IPS-18a (cell line): ENCODE measurements at regions not wholly inside any gene's neighbourhood (a gene's known extent, or its start where the extent isn't known, plus 50 kb on each side); places are given as distances from the start of the nearest gene placed in this dataset.

ENCODE experiments used
- H3K27ac ChIP-seq: one replicate; pipeline ENCODE4 v1.5.1; 2013; ENCODE audit warnings: low read length
- H3K27me3 ChIP-seq: one replicate; pipeline ENCODE4 v1.6.1; 2013; ENCODE audit warnings: mild to moderate bottlenecking, low read length; ENCODE audit not compliant: control insufficient read depth, insufficient read depth
- H3K36me3 ChIP-seq: one replicate; pipeline ENCODE4 v1.6.1; 2013; ENCODE audit warnings: low read depth, low read length; ENCODE audit not compliant: control insufficient read depth
- H3K4me1 ChIP-seq: one replicate; pipeline ENCODE4 v1.6.1; 2013; ENCODE audit warnings: low read depth, low read length; ENCODE audit not compliant: control insufficient read depth
- H3K4me3 ChIP-seq: one replicate; pipeline ENCODE4 v1.5.1; 2013; ENCODE audit warnings: low read length
- H3K9ac ChIP-seq: one replicate; pipeline ENCODE4 v1.6.1; 2013; ENCODE audit warnings: mild to moderate bottlenecking, low read length, moderate library complexity
- H3K9me3 ChIP-seq: one replicate; pipeline ENCODE4 v1.6.1; 2013; ENCODE audit warnings: low read depth, low read length; ENCODE audit not compliant: control insufficient read depth

DNA sequence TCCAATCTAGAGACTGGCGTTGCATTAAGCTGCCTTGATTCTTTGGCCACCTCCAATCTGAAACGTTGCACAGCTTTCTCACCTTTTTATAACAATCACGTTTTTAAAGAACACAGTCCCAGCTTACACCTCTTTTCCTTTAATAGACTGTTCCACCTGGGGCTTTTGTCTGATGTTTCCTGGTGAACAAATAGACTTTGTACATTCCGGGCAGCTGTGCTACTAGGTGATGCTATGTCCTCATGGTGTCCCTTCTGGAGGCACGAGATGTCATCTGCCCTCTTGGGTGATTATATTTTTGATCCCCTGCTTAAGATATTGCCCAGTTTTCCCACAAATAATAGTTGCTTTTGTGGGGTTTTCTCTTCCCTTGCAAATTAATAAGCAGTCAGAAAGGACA is 225.5 kb downstream of the SOX9 start:
- no peaks in the 10 kb centered on the region for H3K36me3 ChIP-seq
- no peaks in the 10 kb centered on the region for H3K9me3 ChIP-seq
- H3K9ac ChIP-seq = no peak overlapping the region
- H3K4me3 ChIP-seq = no peak overlapping the region
- H3K4me1 ChIP-seq = peaks cover 10% of the 10 kb centered on the region
- H3K27me3 ChIP-seq = no peaks in the 10 kb centered on the region
- no peak overlapping the region for H3K27ac ChIP-seq

- no peak overlapping the region for H3K9ac ChIP-seq
- no peaks in the 10 kb centered on the region for H3K4me1 ChIP-seq
- no peaks in the 10 kb centered on the region for H3K9me3 ChIP-seq
- no peak overlapping the region for H3K27ac ChIP-seq
- H3K27me3 ChIP-seq = no peaks in the 10 kb centered on the region
- no peak overlapping the region for H3K4me3 ChIP-seq
- no peaks in the 10 kb centered on the region for H3K36me3 ChIP-seq
These were observed 228.2 kb downstream of the SOX9 start for GRCh38 chr17:72349011-72349410.

DNA sequence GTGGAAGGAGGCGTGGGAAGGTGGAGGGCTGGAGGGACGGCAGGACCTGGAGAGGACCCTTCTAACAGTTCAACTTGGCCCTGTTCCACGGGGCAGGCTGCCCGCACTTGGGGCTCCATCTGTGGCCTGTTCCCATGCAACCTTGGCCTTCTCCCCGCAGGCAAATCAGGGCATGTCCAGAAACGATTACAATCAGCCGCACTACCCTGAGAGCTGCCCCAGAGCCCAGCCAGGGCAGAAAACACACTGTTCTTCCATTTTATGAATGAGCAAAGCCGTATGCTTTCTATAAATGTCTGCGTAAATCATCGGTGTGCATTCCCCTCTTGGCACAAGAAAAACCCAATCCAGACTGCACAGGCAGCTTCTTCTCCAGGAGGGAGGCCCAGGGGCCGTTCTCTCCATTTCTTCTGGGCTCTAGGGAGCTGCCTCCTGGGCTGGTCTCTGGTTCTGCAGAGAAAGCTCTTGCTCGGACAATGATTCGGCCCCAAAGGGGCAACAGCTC is 228.7 kb downstream of the SOX9 start:
- H3K9ac ChIP-seq = no peak overlapping the region
- H3K4me3 ChIP-seq = no peak overlapping the region
- no peaks in the 10 kb centered on the region for H3K9me3 ChIP-seq
- H3K36me3 ChIP-seq = no peaks in the 10 kb centered on the region
- no peak overlapping the region for H3K27ac ChIP-seq
- no peaks in the 10 kb centered on the region for H3K27me3 ChIP-seq
- no peaks in the 10 kb centered on the region for H3K4me1 ChIP-seq

GRCh38 chr17:72350073-72350472 is 229.3 kb downstream of the SOX9 start:
- Histone ChIP-seq H3K27ac (no peak overlapping the region), H3K27me3 (no peaks in the 10 kb centered on the region)

DNA sequence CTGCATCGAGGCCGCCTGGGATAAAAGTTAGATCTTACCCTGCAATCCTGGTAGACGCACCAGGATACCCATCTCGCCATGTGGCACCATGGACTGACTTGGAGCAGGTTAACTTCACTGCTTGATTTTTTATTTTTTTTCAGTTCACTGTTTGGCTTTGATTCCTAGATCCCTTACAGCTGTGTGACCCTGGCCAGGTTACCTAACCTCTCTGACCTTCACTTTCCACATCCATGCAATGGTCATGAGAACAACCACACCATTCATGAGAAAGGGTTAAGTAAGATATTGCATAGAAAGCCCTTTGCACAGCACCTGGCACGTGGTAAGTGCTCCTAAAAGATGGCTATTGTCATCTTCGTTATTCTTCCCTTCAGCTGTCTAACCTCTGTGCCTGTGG is 230.5 kb downstream of the SOX9 start:
- Histone ChIP-seq H3K9me3 (no peaks in the 10 kb centered on the region), H3K4me1 (no peaks in the 10 kb centered on the region), H3K27ac (no peak overlapping the region), H3K9ac (no peak overlapping the region), H3K36me3 (no peaks in the 10 kb centered on the region), H3K4me3 (no peak overlapping the region), H3K27me3 (no peaks in the 10 kb centered on the region)

More at GRCh38 chr17:72350073-72350472, 229.3 kb downstream of the SOX9 start:
- H3K4me1 ChIP-seq = no peaks in the 10 kb centered on the region
- H3K9me3 ChIP-seq = no peaks in the 10 kb centered on the region
- H3K36me3 ChIP-seq = no peaks in the 10 kb centered on the region
- no peak overlapping the region for H3K4me3 ChIP-seq
- no peak overlapping the region for H3K9ac ChIP-seq

GRCh38 chr17:72351884-72352346 is 231.1 kb downstream of the SOX9 start:
- Histone ChIP-seq H3K27me3 (no peaks in the 10 kb centered on the region), H3K27ac (no peak overlapping the region), H3K9me3 (no peaks in the 10 kb centered on the region), H3K36me3 (no peaks in the 10 kb centered on the region), H3K4me3 (no peak overlapping the region), H3K4me1 (no peaks in the 10 kb centered on the region), H3K9ac (no peak overlapping the region)

GRCh38 chr17:72353502-72353901 is 232.7 kb downstream of the SOX9 start:
- no peak overlapping the region for H3K27ac ChIP-seq
- no peak overlapping the region for H3K4me3 ChIP-seq
- no peaks in the 10 kb centered on the region for H3K9me3 ChIP-seq
- H3K27me3 ChIP-seq = no peaks in the 10 kb centered on the region
- H3K4me1 ChIP-seq = no peaks in the 10 kb centered on the region
- H3K9ac ChIP-seq = no peak overlapping the region
- H3K36me3 ChIP-seq = no peaks in the 10 kb centered on the region

- H3K27me3 ChIP-seq = no peaks in the 10 kb centered on the region
- no peaks in the 10 kb centered on the region for H3K4me1 ChIP-seq
- H3K27ac ChIP-seq = no peak overlapping the region
- no peaks in the 10 kb centered on the region for H3K9me3 ChIP-seq
- H3K4me3 ChIP-seq = no peak overlapping the region
- no peak overlapping the region for H3K9ac ChIP-seq
- H3K36me3 ChIP-seq = no peaks in the 10 kb centered on the region
These were observed 233.3 kb downstream of the SOX9 start for GRCh38 chr17:72354071-72354470.

DNA sequence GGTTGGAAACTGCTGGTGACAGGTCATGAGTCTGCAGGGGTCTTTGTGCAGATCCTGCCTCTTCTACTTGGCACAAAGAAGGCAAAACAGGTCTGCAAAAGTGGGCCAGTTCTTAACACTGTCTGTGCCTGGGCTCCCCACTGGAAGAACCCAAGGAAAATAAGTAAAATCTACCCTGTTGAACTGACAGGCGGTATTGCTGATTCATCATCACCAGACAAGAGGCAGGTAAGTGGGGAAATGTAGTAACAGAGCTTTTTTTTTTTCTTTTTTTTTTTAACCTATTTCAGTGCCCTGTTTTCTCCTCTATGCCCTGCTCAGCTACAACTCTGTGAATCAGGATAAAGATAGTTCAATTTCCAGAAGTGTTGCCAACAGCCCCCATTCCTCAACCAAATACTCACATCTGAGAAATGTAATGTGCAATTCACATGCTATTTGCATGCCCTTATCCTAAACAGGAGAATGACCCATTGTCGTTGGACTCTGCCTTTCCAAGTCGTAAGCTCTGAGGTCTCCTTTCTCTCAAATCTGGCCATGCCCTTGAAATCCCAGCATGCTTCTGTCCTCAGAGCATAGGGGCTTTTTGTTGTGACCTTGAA is 237.0 kb downstream of the SOX9 start:
- Histone ChIP-seq H3K27me3 (no peaks in the 10 kb centered on the region), H3K9ac (no peak overlapping the region), H3K4me3 (no peak overlapping the region), H3K4me1 (no peaks in the 10 kb centered on the region), H3K9me3 (no peaks in the 10 kb centered on the region), H3K36me3 (no peaks in the 10 kb centered on the region), H3K27ac (no peak overlapping the region)

DNA sequence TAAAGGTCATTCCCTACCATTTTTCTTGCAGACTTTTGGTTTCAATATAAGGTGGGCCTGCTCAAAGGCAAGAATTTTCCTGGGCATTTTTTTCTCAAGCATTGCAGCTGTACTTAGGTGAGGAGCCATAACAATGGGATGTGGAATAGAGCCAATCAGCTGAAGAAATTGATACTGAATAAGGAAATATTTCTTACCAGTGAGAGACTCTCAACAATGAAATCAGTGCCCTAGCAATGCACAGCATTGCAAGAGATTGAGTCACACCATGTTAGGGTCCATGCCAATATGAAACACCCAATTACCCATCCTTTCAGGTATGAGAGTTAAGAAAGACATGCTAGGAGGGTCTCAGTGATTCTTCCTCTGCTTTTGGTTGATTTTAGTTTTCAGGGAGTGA is 237.6 kb downstream of the SOX9 start:
- H3K27ac ChIP-seq = no peak overlapping the region
- no peaks in the 10 kb centered on the region for H3K27me3 ChIP-seq
- H3K4me3 ChIP-seq = no peak overlapping the region
- no peaks in the 10 kb centered on the region for H3K4me1 ChIP-seq
- no peaks in the 10 kb centered on the region for H3K36me3 ChIP-seq
- H3K9ac ChIP-seq = no peak overlapping the region
- no peaks in the 10 kb centered on the region for H3K9me3 ChIP-seq

DNA sequence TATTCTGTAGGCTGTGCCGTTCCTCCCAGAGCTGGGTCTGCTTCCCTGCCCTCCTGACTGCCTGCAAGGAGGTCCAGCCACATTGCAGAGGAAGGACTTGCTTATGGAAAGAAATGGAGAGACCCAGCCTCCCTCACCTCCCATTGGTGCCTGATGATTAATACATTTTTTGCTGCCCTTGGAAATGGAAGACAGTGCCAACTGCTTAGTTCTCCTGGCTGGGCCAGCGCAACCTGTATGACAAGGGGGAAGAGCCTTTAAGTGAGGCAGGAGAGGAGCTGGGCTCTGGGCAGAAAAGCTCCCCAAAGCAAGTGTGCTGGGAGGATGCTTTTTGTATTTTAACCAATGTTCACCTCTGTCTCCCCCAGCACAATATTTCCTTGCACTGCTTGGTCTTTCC is 238.5 kb downstream of the SOX9 start:
- no peaks in the 10 kb centered on the region for H3K27me3 ChIP-seq
- no peaks in the 10 kb centered on the region for H3K4me1 ChIP-seq
- no peak overlapping the region for H3K9ac ChIP-seq
- no peaks in the 10 kb centered on the region for H3K9me3 ChIP-seq
- H3K27ac ChIP-seq = no peak overlapping the region
- H3K4me3 ChIP-seq = no peak overlapping the region
- H3K36me3 ChIP-seq = no peaks in the 10 kb centered on the region

- no peak overlapping the region for H3K9ac ChIP-seq
- H3K27me3 ChIP-seq = no peaks in the 10 kb centered on the region
- no peaks in the 10 kb centered on the region for H3K4me1 ChIP-seq
- no peaks in the 10 kb centered on the region for H3K36me3 ChIP-seq
- H3K9me3 ChIP-seq = no peaks in the 10 kb centered on the region
- H3K4me3 ChIP-seq = no peak overlapping the region
- no peak overlapping the region for H3K27ac ChIP-seq
These were observed 239.0 kb downstream of the SOX9 start for GRCh38 chr17:72359811-72360210.
